HG02852 (cell line): ENCODE measurements at regions not wholly inside any gene's neighbourhood (a gene's known extent, or its start where the extent isn't known, plus 50 kb on each side); places are given as distances from the start of the nearest gene placed in this dataset.
"Not testable (repeated sequence)": the region's sequence is repeated elsewhere in the genome, so short reads cannot be mapped to it uniquely, and the experiment has no call there.

Experiments
- ATAC-seq: cut with Tn5 transposase; IDR thresholded peaks from one replicate; pipeline ENCODE4 v1.9.1; 2021; ENCODE audit warnings: mild to moderate bottlenecking, moderate library complexity; ENCODE audit not compliant: unreplicated experiment

DNA sequence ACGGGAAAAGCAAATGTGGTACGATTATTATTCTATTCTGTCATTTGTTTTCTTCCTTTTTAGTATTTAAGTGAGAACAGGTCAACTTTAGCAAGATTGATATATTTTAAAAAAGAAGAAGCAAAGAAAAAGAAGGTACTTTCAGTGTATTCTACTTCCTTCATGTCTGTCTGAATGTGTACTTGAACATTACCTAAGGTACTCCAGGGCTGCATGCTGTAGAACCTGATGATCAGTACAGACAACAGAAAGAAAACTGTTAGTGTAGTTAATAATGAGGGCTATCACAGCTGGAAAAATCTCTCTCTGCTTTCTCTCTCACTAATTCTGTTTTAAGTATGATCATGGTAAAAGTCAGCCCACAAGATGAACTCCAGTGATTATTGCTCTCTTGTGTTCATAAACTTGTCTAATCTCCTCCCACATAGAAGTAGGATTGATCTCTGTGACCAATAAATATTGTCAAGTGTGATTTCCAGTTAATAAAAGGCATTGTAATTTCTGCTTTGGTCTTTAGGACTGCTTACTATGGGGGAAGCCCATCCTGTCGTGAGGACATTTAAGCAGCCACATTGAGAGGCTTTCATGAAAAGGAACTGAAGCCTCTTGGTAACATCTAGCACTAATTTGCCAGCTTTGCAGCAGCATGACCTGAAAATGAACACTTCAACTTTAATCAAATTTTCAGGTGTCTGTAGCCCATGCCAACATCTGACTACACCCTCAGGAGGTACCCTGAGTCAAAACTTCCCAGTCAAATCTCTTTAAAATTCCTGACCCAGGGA, 864.0 kb upstream of the ACO1 start:
- peak; percentile 76 for ATAC-seq

DNA sequence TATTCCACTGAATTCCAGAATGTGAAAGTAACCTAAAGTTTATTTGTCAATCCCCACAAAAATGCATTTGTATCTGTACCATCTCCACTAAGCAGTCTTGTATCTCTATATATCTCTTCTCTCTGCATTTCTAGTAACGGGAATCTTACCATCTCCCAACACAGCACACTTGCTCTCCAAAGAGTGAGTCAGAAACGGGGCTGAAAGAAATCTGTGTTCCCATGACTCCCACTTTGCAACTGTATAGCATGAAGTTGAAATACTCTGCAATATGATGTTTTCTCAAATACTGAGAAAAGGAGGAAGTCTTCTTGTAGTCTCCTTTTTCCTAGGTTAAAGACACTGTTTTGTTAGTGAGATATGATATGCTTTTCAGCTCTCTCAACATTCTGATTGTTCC, 848.8 kb upstream of the ACO1 start:
- ATAC-seq = no peak

DNA sequence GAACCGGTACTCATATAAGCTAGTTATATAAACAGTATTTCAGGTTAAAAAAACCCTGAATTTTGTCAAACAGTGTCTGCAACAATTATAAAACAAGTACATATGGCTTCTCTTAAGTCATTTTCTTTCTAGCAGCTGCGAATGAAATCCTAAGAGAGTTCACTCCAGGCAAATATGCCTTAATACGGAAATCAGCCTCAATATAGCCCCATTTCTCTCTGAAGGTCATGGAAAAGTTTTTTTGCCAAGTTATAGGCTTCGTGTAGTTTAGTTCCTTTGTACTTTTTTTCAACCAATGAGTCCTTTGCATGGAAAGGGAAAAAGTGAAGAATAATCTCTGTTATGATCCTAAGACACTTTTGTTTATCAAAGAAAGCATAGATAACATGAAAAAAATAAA, 848.0 kb upstream of the ACO1 start:
- no peak for ATAC-seq

DNA sequence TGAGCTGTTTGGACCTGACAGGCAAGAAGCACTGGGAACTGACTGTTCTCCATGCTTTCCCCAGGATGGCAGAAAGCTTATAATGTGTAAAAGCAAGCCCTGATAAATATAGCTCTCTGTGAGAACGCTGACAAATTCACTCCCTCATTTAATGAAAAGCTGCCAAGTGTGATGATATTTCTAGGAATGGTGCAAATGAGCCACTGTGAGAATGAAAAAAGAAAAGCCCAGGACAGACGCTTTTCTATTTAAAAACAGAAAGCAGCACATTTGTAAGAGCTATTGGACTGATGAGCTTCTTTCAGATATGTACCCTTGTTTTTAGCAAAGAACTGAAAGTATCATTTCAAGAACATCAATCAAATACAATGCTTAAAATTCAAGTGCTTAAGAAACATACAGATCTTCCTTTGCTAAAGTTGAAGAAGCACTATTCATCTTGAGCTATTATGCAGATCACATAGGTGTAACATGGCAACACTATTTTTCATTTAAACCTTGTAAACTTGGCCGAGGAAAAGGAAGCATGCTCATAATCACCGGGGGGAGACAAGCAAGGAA, 842.6 kb upstream of the ACO1 start:
- no peak for ATAC-seq

DNA sequence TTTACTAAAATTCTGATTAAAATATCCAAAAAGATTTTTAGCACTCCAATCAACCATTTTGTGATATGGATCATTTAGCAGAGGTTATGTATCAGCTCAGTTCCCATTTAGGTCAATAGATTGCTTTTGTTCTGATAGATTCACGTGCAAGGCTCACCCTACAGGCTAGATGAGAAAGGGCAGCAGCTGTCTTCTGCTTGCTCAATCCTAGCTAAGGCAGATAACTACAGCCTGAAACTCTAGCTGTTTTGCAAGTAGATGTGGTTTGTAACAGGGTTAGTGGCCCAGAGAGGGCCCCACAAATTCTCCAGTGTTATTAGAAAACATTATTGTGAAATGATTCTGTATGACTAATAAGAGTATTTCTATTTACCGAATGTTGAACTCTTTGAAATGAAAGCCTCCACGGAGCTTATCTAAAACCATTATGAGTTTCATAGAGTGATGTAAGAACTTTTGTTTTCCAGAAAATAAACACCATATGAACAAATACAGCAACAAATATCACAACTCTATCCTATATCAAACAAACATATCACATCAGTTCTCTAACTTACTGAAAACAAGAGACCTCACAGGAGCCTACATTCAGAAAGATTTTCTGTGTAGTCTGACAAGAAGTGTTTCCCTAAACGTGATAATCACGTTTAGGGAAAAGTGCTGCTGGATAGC, 841.9 kb upstream of the ACO1 start:
- ATAC-seq = peak; percentile 100

DNA sequence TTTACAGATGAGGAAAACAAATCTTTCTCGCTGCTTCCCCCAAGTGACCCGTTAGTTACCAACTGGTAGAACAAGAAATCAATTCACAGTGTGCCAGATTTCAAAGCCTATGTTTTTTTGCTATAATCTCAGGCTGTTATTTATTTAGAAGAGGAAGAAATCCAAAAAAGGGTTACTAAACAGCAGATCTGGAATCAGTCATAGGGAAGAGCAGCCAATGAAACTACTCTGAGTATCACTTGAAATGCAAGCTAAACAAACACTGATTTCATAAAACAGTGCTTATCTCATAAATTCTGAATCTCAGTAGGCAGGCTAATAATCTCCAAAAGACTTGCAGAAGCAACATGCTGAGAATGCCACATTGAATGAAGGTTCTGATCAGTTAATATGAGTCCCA, 829.5 kb upstream of the ACO1 start:
- ATAC-seq = no peak

DNA sequence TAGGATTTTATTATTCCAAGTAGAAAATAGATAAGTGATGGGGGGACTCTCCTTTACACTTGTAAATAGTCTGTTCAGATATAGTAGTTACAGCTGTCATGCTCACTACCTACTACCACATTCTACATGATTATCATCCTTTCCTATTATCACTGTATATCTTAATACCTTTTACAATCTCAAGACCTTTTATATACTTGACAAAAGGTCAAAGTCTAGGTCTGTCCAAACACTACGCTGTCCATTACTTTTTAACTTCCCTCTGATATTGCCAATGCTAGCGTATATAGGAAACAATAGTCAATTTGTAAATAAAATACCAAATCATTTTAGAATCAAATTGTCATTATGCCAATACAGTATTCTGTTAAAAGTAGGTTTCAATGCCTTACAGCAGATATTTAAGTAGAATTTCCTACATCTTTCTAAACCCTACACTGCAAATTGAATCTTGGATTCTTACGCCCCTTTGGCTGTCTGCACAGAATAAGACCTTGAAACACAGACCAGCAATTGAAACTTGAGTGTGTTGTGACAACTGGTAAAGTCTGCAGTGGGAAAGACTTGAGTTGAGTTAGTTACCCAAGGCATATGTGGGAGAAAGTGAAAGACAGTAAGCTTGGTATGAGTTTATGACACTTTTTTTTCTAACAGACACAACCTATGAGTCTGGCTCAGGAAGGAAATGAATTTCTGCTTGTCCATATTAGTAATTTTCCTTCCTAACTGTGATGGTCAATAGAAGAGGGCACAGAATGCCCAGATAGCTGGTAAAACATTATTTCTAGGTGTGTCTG, 827.6 kb upstream of the ACO1 start:
- no peak for ATAC-seq

DNA sequence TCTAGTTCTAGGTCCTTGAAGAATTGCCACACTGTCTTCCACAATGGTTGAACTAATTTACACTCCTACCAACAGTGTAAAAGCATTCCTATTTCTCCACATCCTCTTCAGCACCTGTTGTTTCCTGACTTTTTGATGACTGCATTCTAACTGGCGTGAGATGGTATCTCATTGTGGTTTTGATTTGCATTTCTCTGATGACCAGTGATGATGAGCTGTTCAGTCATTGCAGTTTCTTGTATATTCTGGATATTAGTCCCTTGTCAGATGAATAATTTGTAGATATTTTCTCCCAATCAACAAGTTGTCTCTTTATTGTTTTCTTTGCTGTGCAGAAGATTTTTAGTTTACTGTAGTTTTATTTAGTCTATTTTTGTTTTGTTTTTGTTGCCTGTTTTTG, 812.3 kb upstream of the ACO1 start:
- not testable (repeated sequence) for ATAC-seq

DNA sequence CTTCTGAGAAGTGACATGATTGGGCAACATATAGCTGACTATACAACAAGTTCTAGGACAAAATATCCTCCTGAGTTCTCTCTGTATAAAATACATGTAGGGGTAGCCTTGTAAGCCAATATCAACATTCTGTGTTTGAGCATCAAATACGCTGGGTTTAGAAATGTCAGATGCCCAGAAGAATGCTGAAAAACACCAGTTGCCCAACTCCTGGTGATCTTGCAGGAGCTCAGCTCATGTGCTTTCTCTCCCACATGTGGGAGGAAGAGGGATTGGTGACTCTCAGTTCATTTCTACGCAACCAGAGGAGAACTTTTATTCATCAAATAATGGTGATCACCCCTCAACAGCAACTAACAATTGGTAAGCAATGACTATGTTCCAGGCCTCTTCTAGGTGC, 810.9 kb upstream of the ACO1 start:
- no peak for ATAC-seq

DNA sequence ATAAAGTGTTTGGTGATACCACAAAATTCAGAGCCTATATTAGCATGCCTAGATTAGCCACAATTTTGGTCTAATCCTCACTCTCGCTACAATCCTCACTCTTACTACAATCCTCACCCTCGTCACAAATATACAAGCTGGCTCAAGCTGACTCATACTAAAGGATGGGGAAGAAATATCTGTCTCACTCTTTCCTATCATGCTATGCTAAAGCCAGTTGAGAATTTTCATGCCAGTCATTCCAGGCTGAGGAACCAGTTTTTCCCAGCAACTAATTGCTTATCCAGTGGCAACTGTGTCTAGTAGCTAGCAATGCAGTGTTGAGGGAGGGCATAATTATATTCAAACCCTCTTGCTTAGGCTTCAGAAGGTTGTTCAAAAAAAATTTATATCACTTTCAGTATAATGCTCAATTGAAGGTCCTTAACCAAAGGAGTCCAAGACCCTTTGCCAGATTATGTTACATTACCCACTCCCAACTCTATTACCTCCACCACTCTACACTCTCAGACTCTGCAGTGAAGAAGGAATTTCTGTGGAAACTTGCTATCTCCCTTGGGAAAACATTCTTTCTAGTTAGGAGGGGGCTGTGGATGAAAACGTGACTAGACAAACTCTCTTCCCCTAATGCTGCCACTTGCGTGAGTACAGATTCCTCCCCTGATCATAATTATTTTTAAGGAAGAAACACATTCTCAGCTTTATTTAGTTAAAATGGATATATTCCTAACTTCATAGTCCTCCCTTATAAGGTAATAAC, 810.3 kb upstream of the ACO1 start:
- ATAC-seq = no peak

DNA sequence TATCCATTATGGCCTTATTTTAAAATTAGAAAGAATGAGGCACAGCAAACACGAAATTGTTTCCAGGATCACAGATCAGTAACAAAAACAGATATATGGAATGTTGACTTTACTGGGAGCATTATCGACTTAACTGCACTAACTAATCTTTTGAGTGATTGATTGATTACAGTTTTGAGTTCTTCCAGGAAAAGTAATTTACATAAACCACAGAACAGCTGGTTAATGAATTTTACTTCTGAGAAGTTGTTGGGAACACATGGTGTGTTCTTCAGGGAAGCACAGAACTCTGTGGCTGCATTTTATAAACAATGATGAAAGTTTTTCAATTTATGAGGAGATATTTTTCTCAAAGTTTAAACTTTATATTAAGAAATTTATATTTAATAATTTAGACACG, 802.4 kb upstream of the ACO1 start:
- ATAC-seq = no peak

DNA sequence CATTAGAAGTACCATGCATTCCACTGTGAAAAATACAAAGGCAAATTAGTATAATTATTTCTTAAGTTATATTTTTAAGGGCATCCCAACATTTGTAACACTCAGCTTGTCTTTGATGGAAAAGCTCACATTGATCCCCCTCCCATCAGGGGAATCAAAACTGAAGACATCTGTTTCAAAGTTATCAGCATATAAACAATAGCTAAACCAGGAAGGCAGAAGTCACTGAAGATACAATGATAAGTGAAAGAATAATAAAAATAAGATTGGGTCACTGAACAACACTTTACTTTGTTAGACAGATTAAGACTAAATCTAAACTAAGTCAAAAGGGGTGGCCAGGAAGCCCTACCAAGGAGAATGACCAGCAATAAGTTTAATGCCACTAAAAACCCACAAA, 801.9 kb upstream of the ACO1 start:
- no peak for ATAC-seq

DNA sequence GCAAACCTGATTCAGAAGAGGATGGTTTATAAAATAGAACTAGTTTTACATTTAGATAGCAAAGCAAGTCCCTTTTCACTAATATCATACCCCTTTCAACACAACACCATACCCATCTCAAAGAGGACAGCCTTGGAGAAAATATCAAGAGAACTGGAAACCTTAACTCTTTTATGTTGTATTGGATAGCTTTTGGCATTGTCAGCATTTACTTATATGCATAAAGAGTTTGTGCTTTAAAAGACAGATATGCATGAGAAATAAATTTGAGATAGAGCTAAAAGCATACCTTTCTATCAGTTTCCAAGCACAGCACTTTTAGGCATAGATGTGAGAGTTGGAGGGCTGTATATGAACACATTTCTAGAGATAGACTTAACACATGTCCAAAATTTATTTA, 799.3 kb upstream of the ACO1 start:
- ATAC-seq = no peak

DNA sequence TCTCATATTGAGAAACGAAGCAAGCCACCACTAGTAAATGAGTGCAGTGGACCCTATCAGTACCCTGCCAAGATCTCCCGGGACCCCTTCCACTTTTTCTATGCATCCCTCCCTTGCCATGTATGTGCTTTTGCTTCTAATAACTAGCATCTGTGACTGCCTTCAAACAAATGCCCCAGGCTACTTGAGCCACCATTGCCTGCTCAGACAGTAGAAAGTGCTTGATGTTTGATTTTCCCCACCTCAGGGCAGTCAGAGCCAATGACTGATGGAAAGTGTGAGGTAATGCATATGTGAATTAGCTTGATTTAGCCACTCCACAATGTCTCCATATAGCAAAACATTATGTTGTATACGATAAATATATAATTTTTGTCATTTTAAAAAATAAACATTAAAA, 797.3 kb upstream of the ACO1 start:
- ATAC-seq = no peak

DNA sequence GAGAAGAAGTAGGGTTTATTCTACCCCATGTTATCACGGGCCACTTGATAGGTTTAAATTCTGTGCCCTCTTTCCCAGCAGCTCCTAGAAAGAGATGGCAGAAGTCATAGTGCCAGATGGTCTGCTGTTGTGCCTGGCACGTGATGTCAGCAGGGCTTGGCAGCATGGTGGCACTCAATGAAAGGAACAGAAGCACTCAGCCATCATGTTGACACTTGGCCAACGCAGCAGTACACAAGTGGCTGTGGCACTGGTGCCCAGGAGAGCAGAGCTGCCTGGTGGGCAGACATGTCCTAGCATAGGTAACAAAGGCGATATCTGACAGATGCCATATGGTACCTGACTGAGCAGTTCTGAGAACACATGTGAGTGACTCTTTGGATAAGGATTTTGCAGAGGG, 796.4 kb upstream of the ACO1 start:
- ATAC-seq = no peak

DNA sequence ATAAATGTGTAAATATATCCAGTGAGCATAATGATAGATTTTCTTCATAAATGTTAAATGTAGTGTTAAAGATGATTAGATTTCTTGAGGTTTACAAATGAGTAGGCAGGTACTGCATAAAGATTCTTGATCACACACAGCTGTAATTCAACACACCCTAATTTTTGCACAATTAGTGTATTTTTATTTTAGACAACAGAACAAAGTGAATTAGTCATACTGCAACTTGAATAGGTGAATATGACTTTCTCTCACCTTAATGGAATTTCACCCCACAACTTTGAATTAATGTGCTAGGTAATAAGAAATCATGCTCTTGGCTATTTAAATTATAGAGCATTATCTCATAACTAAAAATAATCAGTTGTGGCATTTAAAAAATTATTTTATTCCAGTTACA, 795.7 kb upstream of the ACO1 start:
- no peak for ATAC-seq

DNA sequence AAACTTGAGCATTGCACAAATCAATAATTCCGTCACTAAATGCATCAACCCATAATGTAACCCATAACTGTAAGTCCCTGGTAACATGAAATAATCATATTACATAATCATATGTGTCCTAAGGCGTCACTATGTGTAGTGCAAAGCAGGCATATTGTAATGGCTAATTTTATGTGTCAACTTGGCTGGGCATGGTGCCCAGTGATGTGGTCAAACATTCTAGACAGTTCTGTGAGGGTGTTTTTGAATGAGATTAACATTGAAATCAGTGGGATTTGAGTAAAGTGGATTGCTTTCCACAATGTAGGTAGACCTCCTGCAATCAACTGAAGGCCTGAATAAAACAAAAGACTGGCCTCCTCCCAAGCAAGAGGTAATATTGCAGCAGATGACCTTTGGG, 794.4 kb upstream of the ACO1 start:
- no peak for ATAC-seq

DNA sequence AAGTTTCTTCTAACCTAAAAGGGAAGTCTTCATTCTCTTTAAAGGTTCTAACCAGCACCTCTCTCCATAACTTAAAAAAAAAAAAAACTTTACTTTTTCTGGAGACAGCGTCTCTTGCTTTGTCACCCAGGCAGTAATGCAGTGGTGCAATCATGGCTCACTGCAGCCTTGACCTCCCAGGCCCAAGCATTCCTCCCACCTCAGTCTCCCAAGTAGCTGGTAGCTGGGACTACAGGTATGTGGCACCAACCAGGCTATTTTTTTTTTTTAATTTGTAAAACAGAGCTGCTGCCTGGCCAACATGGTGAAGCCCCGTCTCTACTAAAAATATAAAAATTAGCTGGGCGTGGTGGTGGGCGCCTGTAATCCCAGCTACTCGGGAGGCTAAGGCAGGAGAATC, 787.4 kb upstream of the ACO1 start:
- ATAC-seq = not testable (repeated sequence)

DNA sequence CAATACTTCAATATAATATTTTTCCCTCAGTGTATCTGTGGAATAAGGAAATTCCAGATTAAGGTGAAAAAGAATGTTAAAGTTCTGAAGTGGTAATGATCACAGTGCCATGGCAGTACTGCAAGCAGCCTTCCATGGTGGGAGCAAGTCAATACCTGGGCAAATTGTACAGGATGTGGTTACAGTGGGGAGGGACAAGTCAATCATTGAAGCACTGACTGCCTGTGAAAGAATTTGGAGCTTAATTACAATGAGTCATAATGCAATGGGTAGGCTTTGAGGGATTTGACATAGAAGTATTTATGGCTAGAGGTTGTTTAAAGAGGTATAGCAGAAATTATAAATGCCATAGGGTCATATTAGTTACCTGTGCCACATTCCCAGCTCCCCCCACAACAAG, 786.5 kb upstream of the ACO1 start:
- peak; percentile 42 for ATAC-seq

DNA sequence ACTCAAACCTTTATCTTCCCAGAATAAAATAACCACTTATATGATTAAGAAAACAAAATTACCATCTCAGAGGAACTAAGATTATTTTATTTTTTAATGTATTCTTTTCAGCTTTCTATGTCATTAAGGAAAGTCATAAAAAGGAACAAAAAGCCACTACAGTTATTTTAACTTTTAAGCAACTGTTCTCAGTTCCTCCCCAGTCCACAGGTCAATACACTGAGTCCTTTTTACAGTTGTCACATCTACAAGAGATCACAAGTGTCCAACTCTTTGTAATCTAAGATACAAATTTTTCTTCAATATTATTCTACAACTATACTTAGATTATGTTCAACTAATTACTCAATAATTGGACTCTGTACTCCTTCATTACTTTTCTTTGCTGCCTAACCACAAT, 782.8 kb upstream of the ACO1 start:
- no peak for ATAC-seq

DNA sequence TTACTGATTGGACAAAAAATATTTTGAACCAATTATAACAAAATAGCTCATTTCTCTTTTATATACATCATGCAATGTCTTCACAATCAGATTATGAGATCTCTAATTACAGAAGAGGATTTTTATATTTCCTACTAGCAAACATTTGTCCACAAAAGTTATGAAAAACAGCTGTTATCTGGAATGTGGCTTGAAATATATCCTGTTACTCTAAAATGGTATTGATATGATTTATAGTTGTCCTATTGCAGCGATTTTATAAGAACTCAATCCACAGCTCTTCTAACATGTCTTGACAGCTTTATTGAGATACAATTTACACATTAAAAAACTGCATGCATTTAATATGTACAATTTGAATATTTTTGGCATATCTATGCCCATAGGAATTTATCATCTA, 779.9 kb upstream of the ACO1 start:
- ATAC-seq = no peak
